HG03159 (cell line): ENCODE measurements at regions not wholly inside any gene's neighbourhood (a gene's known extent, or its start where the extent isn't known, plus 50 kb on each side); places are given as distances from the start of the nearest gene placed in this dataset.

ENCODE experiments used
- ATAC-seq: cut with Tn5 transposase; IDR thresholded peaks from one replicate; pipeline ENCODE4 v1.9.1; 2021; ENCODE audit warnings: mild to moderate bottlenecking, moderate library complexity; ENCODE audit not compliant: unreplicated experiment

- no peak for ATAC-seq
These were observed 59.6 kb upstream of the LINC00305 start for GRCh38 chr18:64208516-64208915.

GRCh38 chr18:64207820-64208219, 58.9 kb upstream of the LINC00305 start:
- ATAC-seq = no peak

- no peak for ATAC-seq
These were observed 54.4 kb upstream of the LINC00305 start for GRCh38 chr18:64203295-64203694.

- no peak for ATAC-seq
These were observed 54.0 kb upstream of the LINC00305 start for GRCh38 chr18:64202863-64203262.

GRCh38 chr18:64202210-64202836, 53.4 kb upstream of the LINC00305 start:
- ATAC-seq = peak; percentile 41

- no peak for ATAC-seq
These were observed 52.9 kb upstream of the LINC00305 start for GRCh38 chr18:64201781-64202180.

GRCh38 chr18:64199581-64199980, 50.7 kb upstream of the LINC00305 start:
- ATAC-seq = no peak
